H1 (cell line): ENCODE measurements at regions not wholly inside any gene's neighbourhood (a gene's known extent, or its start where the extent isn't known, plus 50 kb on each side); places are given as distances from the start of the nearest gene placed in this dataset.

ENCODE experiments used
- CHD7 ChIP-seq: fragments of 300-600 bp; sonication (generic); IDR thresholded peaks from 2 replicates; pipeline ENCODE4 v1.7.1; 2012; ENCODE audit warnings: low read length, moderate library complexity, mild to moderate bottlenecking, inconsistent platforms; ENCODE audit not compliant: insufficient replicate concordance
- KDM1A ChIP-seq: fragments of 200-600, 300-600 bp; sonication (generic); IDR thresholded peaks from 2 replicates; pipeline ENCODE4 v1.7.1; 2016; ENCODE audit warnings: mild to moderate bottlenecking, low read length, borderline replicate concordance
- YY1 ChIP-seq: IDR thresholded peaks from 2 replicates; pipeline ENCODE4 v1.6.1; 2011; ENCODE audit warnings: low read depth, mild to moderate bottlenecking, low read length

DNA sequence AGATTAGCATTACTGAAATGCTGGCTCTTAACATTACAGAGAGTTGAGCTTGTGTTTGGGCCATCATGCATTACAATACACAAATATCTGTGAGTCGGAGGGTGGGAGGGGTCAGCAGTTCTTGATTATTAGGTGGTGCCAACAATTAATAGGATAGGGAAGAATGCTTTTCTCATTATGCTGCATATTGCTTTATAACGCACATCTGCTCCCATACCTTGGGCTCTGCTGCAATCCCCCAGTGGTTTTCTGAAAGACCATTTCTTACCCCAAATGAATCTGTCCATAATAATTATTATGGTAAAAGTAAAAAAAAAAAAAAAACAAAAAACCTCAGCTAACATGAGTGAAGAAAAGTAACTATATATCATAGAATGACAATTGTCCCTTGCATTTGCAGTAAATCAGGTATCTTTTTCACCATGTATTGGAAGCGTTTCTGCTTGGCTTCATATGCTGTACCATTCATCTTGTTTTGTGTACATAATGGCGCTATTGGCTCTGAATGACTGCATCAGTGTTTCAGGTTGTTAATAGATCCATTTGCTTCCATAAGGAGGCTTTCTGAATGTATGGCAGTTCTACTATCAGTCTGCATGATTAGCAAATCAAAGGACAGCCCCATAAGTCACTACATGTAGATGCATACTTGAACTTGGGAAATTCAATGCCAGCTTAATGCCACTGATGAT is 75.9 kb downstream of the CAVIN4 start (continued):
- TF ChIP-seq KDM1A (no peak), YY1 (no peak), CHD7 (no peak)
